ENCODE measurements at regions not wholly inside any gene's neighbourhood (a gene's known extent, or its start where the extent isn't known, plus 50 kb on each side); places are given as distances from the start of the nearest gene placed in this dataset.

- TF ChIP-seq EZH2 (IDR thresholded peaks at IDR 0.05; ENCODE audit: borderline replicate concordance, low read depth, low read length, poor library complexity, severe bottlenecking): no peak
- no peak for TF ChIP-seq CTCF (conservative IDR thresholded peaks at IDR 0.05; ENCODE audit: low read depth, low read length)
These were observed 156.6 kb downstream of the RPS24 start for GRCh38 chr10:78190051-78190825.
